Tibial nerve (tissue), 4 donors: ENCODE measurements at regions not wholly inside any gene's neighbourhood (a gene's known extent, or its start where the extent isn't known, plus 50 kb on each side); places are given as distances from the start of the nearest gene placed in this dataset.

Experiments used
- DNase-seq, 2 donors: peaks; one replicate each; pipeline ENCODE4 v3.0.0-alpha.2; 2019; ENCODE audit warnings: low spot score in 2 of 2
- H3K27ac ChIP-seq, 4 donors: fragments of 200-600 bp; sonication (generic) in 3 of 4; one replicate each; pipeline ENCODE4 v1.5.1; 2017 to 2019; ENCODE audit warnings: mild to moderate bottlenecking in 1 of 4
- H3K27me3 ChIP-seq, 2 donors: fragments of 200-600 bp; sonication (generic) in 1 of 2; one replicate each; pipeline versions ENCODE4 v1.5.1 to v1.6.0; 2017 to 2019
- H3K36me3 ChIP-seq, 3 donors: fragments of 200-600 bp; sonication (generic); one replicate each; pipeline ENCODE4 v1.5.1; 2018 to 2019
- H3K4me1 ChIP-seq, 4 donors: fragments of 200-600 bp; sonication (generic) in 3 of 4; one replicate each; pipeline ENCODE4 v1.5.1; 2017 to 2019
- H3K4me3 ChIP-seq, 4 donors: fragments of 200-600 bp; sonication (generic) in 3 of 4; one replicate each; pipeline ENCODE4 v1.5.1; 2017 to 2019; ENCODE audit warnings: mild to moderate bottlenecking in 1 of 4, moderate library complexity in 1 of 4
- H3K9me3 ChIP-seq, 4 donors: fragments of 200-600 bp; sonication (generic) in 3 of 4; one replicate each; pipeline ENCODE4 v1.5.1; 2017 to 2019
- CTCF ChIP-seq, 5 experiments: fragments of 200-600 bp in 3 of 5; fragments of 450-650 bp in 2 of 5; sonication (generic) in 3 of 5; IDR thresholded peaks; one replicate each; pipeline ENCODE4 v1.5.1; 2016 to 2019; ENCODE audit warnings: antibody characterized with exemption in 5 of 5, mild to moderate bottlenecking in 3 of 5, moderate library complexity in 2 of 5
- EP300 ChIP-seq, 2 donors: sonication (generic); formaldehyde crosslinking; IDR thresholded peaks; one replicate each; pipeline ENCODE4 v1.6.1; 2017; ENCODE audit warnings: antibody characterized with exemption in 2 of 2, mild to moderate bottlenecking in 1 of 2
- POLR2A ChIP-seq, 2 donors: fragments of 450-650 bp; IDR thresholded peaks; one replicate each; pipeline ENCODE4 v1.6.1; 2017; ENCODE audit warnings: antibody characterized with exemption in 2 of 2, mild to moderate bottlenecking in 2 of 2, moderate library complexity in 2 of 2
- WGBS, 2 donors: methylation state at CpG; one replicate each; pipeline ENCODE4 v1.1.5; 2018; 5-methylcytosine and 5-hydroxymethylcytosine counted together

- no peak for DNase-seq
- no peaks in the 10 kb centered on the region for H3K4me1 ChIP-seq
- no peaks in the 10 kb centered on the region for H3K36me3 ChIP-seq
- H3K27ac ChIP-seq: no peak overlapping the region
- H3K9me3 ChIP-seq: no peaks in the 10 kb centered on the region
- H3K27me3 ChIP-seq: no peaks in the 10 kb centered on the region
- no peak for TF ChIP-seq POLR2A (IDR thresholded peaks at IDR 0.05)
- TF ChIP-seq EP300 (IDR thresholded peaks at IDR 0.05): no peak
- TF ChIP-seq CTCF (IDR thresholded peaks at IDR 0.05): no peak
- 64 to 72% methylated on average over 7 of the region's 7 CpGs for WGBS, 2 donors
- H3K4me3 ChIP-seq: no peak overlapping the region
Observed at GRCh38 chr2:16406496-16407289, 258.9 kb downstream of the CYRIA start.

GRCh38 chr2:16405551-16405950, 260.1 kb downstream of the CYRIA start:
- TF ChIP-seq POLR2A (IDR thresholded peaks at IDR 0.05) (no peak), CTCF (IDR thresholded peaks at IDR 0.05) (no peak), EP300 (IDR thresholded peaks at IDR 0.05) (no peak)
- Histone ChIP-seq H3K9me3 (no peaks in the 10 kb centered on the region), H3K4me3 (no peak overlapping the region), H3K4me1 (no peaks in the 10 kb centered on the region), H3K27me3 (no peaks in the 10 kb centered on the region), H3K36me3 (no peaks in the 10 kb centered on the region), H3K27ac (no peak overlapping the region)
- DNase-seq: no peak
- 84 to 87% methylated on average over 3 of the region's 3 CpGs for WGBS, 2 donors

- TF ChIP-seq POLR2A (IDR thresholded peaks at IDR 0.05): no peak
- TF ChIP-seq EP300 (IDR thresholded peaks at IDR 0.05): no peak
- no peak for TF ChIP-seq CTCF (IDR thresholded peaks at IDR 0.05)
- no peaks in the 10 kb centered on the region for H3K36me3 ChIP-seq
- 88 to 89% methylated on average over 5 of the region's 5 CpGs for WGBS, 2 donors
- no peak overlapping the region for H3K4me3 ChIP-seq
- no peaks in the 10 kb centered on the region for H3K27me3 ChIP-seq
- DNase-seq: no peak
- no peaks in the 10 kb centered on the region for H3K9me3 ChIP-seq
- no peak overlapping the region for H3K27ac ChIP-seq
- no peaks in the 10 kb centered on the region for H3K4me1 ChIP-seq
Observed at GRCh38 chr2:16404551-16405300, 260.9 kb downstream of the CYRIA start.

DNA sequence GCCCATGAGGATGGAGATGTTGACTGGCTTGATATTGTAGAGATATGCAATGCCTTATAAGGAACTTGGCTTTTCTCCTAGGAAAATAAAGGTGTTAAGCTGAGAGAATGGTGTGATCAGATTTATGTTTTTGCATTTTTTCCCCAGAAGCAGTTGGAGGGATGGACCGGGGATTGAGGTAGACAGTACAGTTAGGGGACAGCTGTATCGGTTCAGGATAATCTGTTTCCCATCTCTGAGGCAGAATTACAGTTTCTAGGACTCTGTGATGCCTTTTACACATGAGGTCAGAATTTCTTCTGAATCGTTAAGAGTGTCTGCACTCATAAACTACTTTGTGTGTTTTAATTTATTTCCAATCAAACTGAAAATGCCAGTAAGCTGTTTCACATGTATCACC, 261.5 kb downstream of the CYRIA start:
- no peaks in the 10 kb centered on the region for H3K4me1 ChIP-seq
- H3K9me3 ChIP-seq: no peaks in the 10 kb centered on the region
- no peak overlapping the region for H3K27ac ChIP-seq
- H3K36me3 ChIP-seq: no peaks in the 10 kb centered on the region
- DNase-seq: no peak
- H3K4me3 ChIP-seq: no peak overlapping the region
- TF ChIP-seq CTCF (IDR thresholded peaks at IDR 0.05) (no peak), POLR2A (IDR thresholded peaks at IDR 0.05) (no peak), EP300 (IDR thresholded peaks at IDR 0.05) (no peak)
- 58 to 60% methylated on average over 3 of the region's 3 CpGs for WGBS, 2 donors
- H3K27me3 ChIP-seq: no peaks in the 10 kb centered on the region

- Histone ChIP-seq H3K36me3 (no peaks in the 10 kb centered on the region), H3K4me1 (peaks cover 0 to 3% (median 0%) of the 10 kb centered on the region in 4 donors), H3K27ac (no peak overlapping the region), H3K4me3 (no peak overlapping the region), H3K27me3 (no peaks in the 10 kb centered on the region), H3K9me3 (no peaks in the 10 kb centered on the region)
- TF ChIP-seq CTCF (IDR thresholded peaks at IDR 0.05) (no peak), EP300 (IDR thresholded peaks at IDR 0.05) (no peak), POLR2A (IDR thresholded peaks at IDR 0.05) (no peak)
- DNase-seq: no peak
- WGBS, 2 donors: 89 to 90% methylated on average over 5 of the region's 5 CpGs
Observed at GRCh38 chr2:16402891-16403290, 262.7 kb downstream of the CYRIA start.
